ENCODE measurements at regions not wholly inside any gene's neighbourhood (a gene's known extent, or its start where the extent isn't known, plus 50 kb on each side); places are given as distances from the start of the nearest gene placed in this dataset.

GRCh38 chr10:6868036-6868725 lies 288.1 kb upstream of the PRKCQ start:
- Histone ChIP-seq H3K36me3 (ENCODE audit: insufficient read depth, low read length) (no peaks in the 10 kb centered on the region), H3K4me1 (ENCODE audit: insufficient read depth, low read length) (no peaks in the 10 kb centered on the region), H3K27ac (ENCODE audit: low read depth, low read length) (no peak overlapping the region), H3K4me3 (ENCODE audit: low read length) (no peak overlapping the region), H3K9ac (ENCODE audit: low read depth, low read length) (no peak overlapping the region), H3K9me3 (ENCODE audit: insufficient read depth, low read depth, low read length) (no peaks in the 10 kb centered on the region), H3K27me3 (ENCODE audit: insufficient read depth, low read length) (no peaks in the 10 kb centered on the region)
- WGBS: 75% methylated on average over 6 of the region's 6 CpGs

GRCh38 chr10:6866757-6867156 lies 286.7 kb upstream of the PRKCQ start:
- Histone ChIP-seq H3K27me3 (ENCODE audit: insufficient read depth, low read length) (no peaks in the 10 kb centered on the region), H3K9ac (ENCODE audit: low read depth, low read length) (no peak overlapping the region), H3K4me1 (ENCODE audit: insufficient read depth, low read length) (no peaks in the 10 kb centered on the region), H3K27ac (ENCODE audit: low read depth, low read length) (no peak overlapping the region), H3K36me3 (ENCODE audit: insufficient read depth, low read length) (no peaks in the 10 kb centered on the region), H3K4me3 (ENCODE audit: low read length) (no peak overlapping the region), H3K9me3 (ENCODE audit: insufficient read depth, low read depth, low read length) (no peaks in the 10 kb centered on the region)
- 84% methylated on average over 2 of the region's 2 CpGs for WGBS

- no peaks in the 10 kb centered on the region for H3K4me1 ChIP-seq (ENCODE audit: insufficient read depth, low read length)
- WGBS: 97% methylated on average over 6 of the region's 6 CpGs
- no peaks in the 10 kb centered on the region for H3K36me3 ChIP-seq (ENCODE audit: insufficient read depth, low read length)
- no peaks in the 10 kb centered on the region for H3K9me3 ChIP-seq (ENCODE audit: insufficient read depth, low read depth, low read length)
- H3K9ac ChIP-seq (ENCODE audit: low read depth, low read length): no peak overlapping the region
- H3K27me3 ChIP-seq (ENCODE audit: insufficient read depth, low read length): no peaks in the 10 kb centered on the region
- no peak overlapping the region for H3K4me3 ChIP-seq (ENCODE audit: low read length)
- no peak overlapping the region for H3K27ac ChIP-seq (ENCODE audit: low read depth, low read length)
These were observed 284.1 kb upstream of the PRKCQ start for GRCh38 chr10:6864142-6864541.

GRCh38 chr10:6863381-6863780 lies 283.3 kb upstream of the PRKCQ start:
- Histone ChIP-seq H3K27me3 (ENCODE audit: insufficient read depth, low read length) (no peaks in the 10 kb centered on the region), H3K27ac (ENCODE audit: low read depth, low read length) (no peak overlapping the region)

GRCh38 chr10:6850452-6850851 lies 270.4 kb upstream of the PRKCQ start:
- WGBS: 97% methylated on average over 3 of the region's 3 CpGs
- H3K9me3 ChIP-seq (ENCODE audit: insufficient read depth, low read depth, low read length): no peaks in the 10 kb centered on the region
- no peak overlapping the region for H3K4me3 ChIP-seq (ENCODE audit: low read length)
- H3K4me1 ChIP-seq (ENCODE audit: insufficient read depth, low read length): no peaks in the 10 kb centered on the region
- no peaks in the 10 kb centered on the region for H3K36me3 ChIP-seq (ENCODE audit: insufficient read depth, low read length)
- H3K9ac ChIP-seq (ENCODE audit: low read depth, low read length): no peak overlapping the region
- H3K27me3 ChIP-seq (ENCODE audit: insufficient read depth, low read length): no peaks in the 10 kb centered on the region
- no peak overlapping the region for H3K27ac ChIP-seq (ENCODE audit: low read depth, low read length)

More at GRCh38 chr10:6863381-6863780, 283.3 kb upstream of the PRKCQ start:
- H3K9ac ChIP-seq (ENCODE audit: low read depth, low read length): no peak overlapping the region
- H3K4me1 ChIP-seq (ENCODE audit: insufficient read depth, low read length): no peaks in the 10 kb centered on the region
- no peak overlapping the region for H3K4me3 ChIP-seq (ENCODE audit: low read length)
- WGBS: 88% methylated on average over 1 of the region's 1 CpG
- no peaks in the 10 kb centered on the region for H3K36me3 ChIP-seq (ENCODE audit: insufficient read depth, low read length)
- no peaks in the 10 kb centered on the region for H3K9me3 ChIP-seq (ENCODE audit: insufficient read depth, low read depth, low read length)

- Histone ChIP-seq H3K9ac (ENCODE audit: low read depth, low read length) (no peak overlapping the region), H3K4me1 (ENCODE audit: insufficient read depth, low read length) (no peaks in the 10 kb centered on the region), H3K27me3 (ENCODE audit: insufficient read depth, low read length) (no peaks in the 10 kb centered on the region), H3K4me3 (ENCODE audit: low read length) (no peak overlapping the region), H3K9me3 (ENCODE audit: insufficient read depth, low read depth, low read length) (peaks cover 15% of the 10 kb centered on the region), H3K27ac (ENCODE audit: low read depth, low read length) (no peak overlapping the region), H3K36me3 (ENCODE audit: insufficient read depth, low read length) (peaks cover 7% of the 10 kb centered on the region; the same call in 1 of the 2 replicates)
- WGBS: 94% methylated on average over 2 of the region's 3 CpGs
These were observed 267.5 kb upstream of the PRKCQ start for GRCh38 chr10:6847561-6847960.

GRCh38 chr10:6843894-6844650 lies 264.0 kb upstream of the PRKCQ start:
- H3K27ac ChIP-seq (ENCODE audit: low read depth, low read length): no peak overlapping the region
- peaks cover 25% of the 10 kb centered on the region for H3K36me3 ChIP-seq (ENCODE audit: insufficient read depth, low read length)
- no peaks in the 10 kb centered on the region for H3K27me3 ChIP-seq (ENCODE audit: insufficient read depth, low read length)
- no peak overlapping the region for H3K9ac ChIP-seq (ENCODE audit: low read depth, low read length)
- WGBS: 92% methylated on average over 3 of the region's 4 CpGs
- H3K4me3 ChIP-seq (ENCODE audit: low read length): no peak overlapping the region
- H3K9me3 ChIP-seq (ENCODE audit: insufficient read depth, low read depth, low read length): peaks cover 29% of the 10 kb centered on the region
- H3K4me1 ChIP-seq (ENCODE audit: insufficient read depth, low read length): no peaks in the 10 kb centered on the region

GRCh38 chr10:6843481-6843881 lies 263.4 kb upstream of the PRKCQ start:
- Histone ChIP-seq H3K36me3 (ENCODE audit: insufficient read depth, low read length) (peaks cover 30% of the 10 kb centered on the region), H3K4me3 (ENCODE audit: low read length) (no peak overlapping the region), H3K4me1 (ENCODE audit: insufficient read depth, low read length) (no peaks in the 10 kb centered on the region), H3K9me3 (ENCODE audit: insufficient read depth, low read depth, low read length) (peaks cover 29% of the 10 kb centered on the region), H3K27me3 (ENCODE audit: insufficient read depth, low read length) (no peaks in the 10 kb centered on the region), H3K9ac (ENCODE audit: low read depth, low read length) (no peak overlapping the region), H3K27ac (ENCODE audit: low read depth, low read length) (no peak overlapping the region)
- whole genome bisulfite sequencing: 97% methylated on average over 4 of the region's 4 CpGs

GRCh38 chr10:6842722-6843121 lies 262.6 kb upstream of the PRKCQ start:
- no peak overlapping the region for H3K4me3 ChIP-seq (ENCODE audit: low read length)
- H3K27me3 ChIP-seq (ENCODE audit: insufficient read depth, low read length): no peaks in the 10 kb centered on the region
- no peak overlapping the region for H3K9ac ChIP-seq (ENCODE audit: low read depth, low read length)
- 100% methylated on average over 1 of the region's 1 CpG for WGBS
- peaks cover 33% of the 10 kb centered on the region for H3K36me3 ChIP-seq (ENCODE audit: insufficient read depth, low read length)
- H3K27ac ChIP-seq (ENCODE audit: low read depth, low read length): no peak overlapping the region
- H3K4me1 ChIP-seq (ENCODE audit: insufficient read depth, low read length): no peaks in the 10 kb centered on the region
- peaks cover 29% of the 10 kb centered on the region for H3K9me3 ChIP-seq (ENCODE audit: insufficient read depth, low read depth, low read length)

GRCh38 chr10:6841761-6842160 lies 261.7 kb upstream of the PRKCQ start:
- Histone ChIP-seq H3K4me1 (ENCODE audit: insufficient read depth, low read length) (no peaks in the 10 kb centered on the region), H3K9me3 (ENCODE audit: insufficient read depth, low read depth, low read length) (peaks cover 31% of the 10 kb centered on the region), H3K4me3 (ENCODE audit: low read length) (no peak overlapping the region), H3K27me3 (ENCODE audit: insufficient read depth, low read length) (no peaks in the 10 kb centered on the region), H3K9ac (ENCODE audit: low read depth, low read length) (no peak overlapping the region), H3K27ac (ENCODE audit: low read depth, low read length) (no peak overlapping the region), H3K36me3 (ENCODE audit: insufficient read depth, low read length) (peaks cover 34% of the 10 kb centered on the region)
- WGBS: 97% methylated on average over 2 of the region's 2 CpGs

GRCh38 chr10:6840766-6841165 lies 260.7 kb upstream of the PRKCQ start:
- Histone ChIP-seq H3K9me3 (ENCODE audit: insufficient read depth, low read depth, low read length) (peaks cover 36% of the 10 kb centered on the region), H3K27me3 (ENCODE audit: insufficient read depth, low read length) (no peaks in the 10 kb centered on the region), H3K27ac (ENCODE audit: low read depth, low read length) (no peak overlapping the region), H3K4me3 (ENCODE audit: low read length) (no peak overlapping the region), H3K36me3 (ENCODE audit: insufficient read depth, low read length) (peaks cover 34% of the 10 kb centered on the region), H3K9ac (ENCODE audit: low read depth, low read length) (no peak overlapping the region), H3K4me1 (ENCODE audit: insufficient read depth, low read length) (no peaks in the 10 kb centered on the region)
- WGBS: 68% methylated on average over 2 of the region's 2 CpGs

Data from HUES64 (cell line).